Stimulated activated CD4-positive, alpha-beta T cell treated with anti-CD3 and anti-CD28 coated beads, Interleukin-15, amount 100 ng/mL, for 48 hours (primary cell): ENCODE measurements at regions not wholly inside any gene's neighbourhood (a gene's known extent, or its start where the extent isn't known, plus 50 kb on each side); places are given as distances from the start of the nearest gene placed in this dataset.
"Not testable (repeated sequence)": the region's sequence is repeated elsewhere in the genome, so short reads cannot be mapped to it uniquely, and the experiment has no call there.

Experiments
- DNase-seq, 2 donors: peaks; one replicate each; pipeline ENCODE4 v3.0.0-alpha.2; 2020; ENCODE audit warnings: low read depth in 2 of 2

DNA sequence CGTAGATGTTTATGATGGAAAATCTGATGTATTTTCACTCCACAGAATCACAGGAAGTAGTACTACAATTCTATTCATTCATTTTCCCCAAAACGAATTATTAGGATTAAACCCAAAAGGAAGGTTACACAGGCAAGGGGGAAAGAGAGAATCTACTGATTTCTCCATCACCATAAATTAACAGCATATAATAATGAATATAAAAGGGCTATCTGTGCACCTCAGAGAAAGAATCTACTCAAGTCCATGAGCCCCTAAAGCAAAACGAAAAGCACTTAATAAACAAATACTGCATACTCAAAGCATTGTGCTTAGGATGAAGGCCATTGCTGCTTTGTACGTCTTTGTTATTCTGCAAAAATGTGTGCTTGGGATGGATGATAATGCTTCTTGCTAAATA is 740.5 kb upstream of the SEMA6A start:
- DNase-seq, result no peak

DNA sequence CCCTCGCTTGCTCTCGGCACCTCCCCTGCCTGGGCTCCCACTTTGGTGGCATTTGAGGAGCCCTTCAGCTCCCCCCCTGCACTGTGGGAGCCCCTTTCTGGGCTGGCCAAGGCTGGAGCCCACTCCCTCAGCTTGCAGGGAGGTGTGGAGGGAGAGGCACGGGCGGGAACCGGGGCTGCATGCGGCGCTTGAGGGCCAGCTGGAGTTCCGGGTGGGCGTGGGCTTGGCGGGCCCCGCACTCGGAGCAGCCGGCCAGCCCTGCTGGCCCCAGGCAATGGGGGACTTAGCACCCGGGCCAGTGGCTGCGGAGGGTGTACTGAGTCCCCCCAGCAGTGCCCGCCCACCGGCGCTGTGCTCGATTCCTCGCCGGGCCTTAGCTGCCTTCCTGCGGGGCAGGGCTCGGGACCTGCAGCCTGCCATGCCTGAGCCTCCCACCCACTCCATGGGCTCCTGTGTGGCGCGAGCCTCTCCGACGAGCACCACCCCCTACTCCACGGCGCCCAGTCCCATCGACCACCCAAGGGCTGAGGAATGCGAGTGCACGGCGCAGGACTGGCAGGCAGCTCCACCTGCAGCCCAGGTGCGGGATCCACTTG is 730.0 kb upstream of the SEMA6A start:
- DNase-seq, result not testable (repeated sequence)

DNA sequence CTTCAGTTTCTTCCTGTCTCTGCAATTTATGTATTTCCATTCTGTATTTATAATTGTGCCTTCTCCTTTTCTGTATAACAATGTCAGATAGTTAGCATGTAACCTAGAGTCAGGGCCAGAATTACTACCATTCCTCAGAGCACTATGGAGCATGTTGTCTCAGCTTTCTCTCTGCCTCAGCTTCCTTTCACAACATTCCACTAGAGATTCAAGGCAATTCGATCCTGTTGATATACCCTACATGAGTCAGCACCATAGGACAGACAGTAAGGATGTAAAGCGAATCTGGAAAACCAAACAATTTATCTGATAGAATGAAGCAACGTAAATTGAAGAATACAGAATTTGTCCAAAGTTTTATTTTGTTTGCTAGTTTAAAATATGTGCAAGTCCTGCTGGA is 728.3 kb upstream of the SEMA6A start:
- no peak for DNase-seq

DNA sequence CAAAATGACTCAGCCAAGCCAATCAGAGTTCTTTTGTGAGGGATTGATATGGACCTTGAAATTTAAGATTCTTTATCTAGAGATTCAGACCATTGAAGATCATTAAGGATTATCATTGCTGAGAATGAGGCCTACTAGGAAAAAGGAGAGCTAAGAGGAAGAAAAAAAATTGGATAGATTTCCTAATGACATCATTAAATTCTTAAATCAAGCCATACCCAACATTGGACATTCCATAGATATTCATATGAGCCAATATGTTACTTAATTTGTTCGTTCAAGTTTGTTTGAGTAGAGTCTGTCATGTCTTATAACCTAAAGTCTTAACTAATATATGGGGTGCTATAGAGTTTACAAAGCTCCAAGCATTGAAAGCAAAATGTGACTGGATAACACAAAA is 727.9 kb upstream of the SEMA6A start:
- DNase-seq, result no peak

DNA sequence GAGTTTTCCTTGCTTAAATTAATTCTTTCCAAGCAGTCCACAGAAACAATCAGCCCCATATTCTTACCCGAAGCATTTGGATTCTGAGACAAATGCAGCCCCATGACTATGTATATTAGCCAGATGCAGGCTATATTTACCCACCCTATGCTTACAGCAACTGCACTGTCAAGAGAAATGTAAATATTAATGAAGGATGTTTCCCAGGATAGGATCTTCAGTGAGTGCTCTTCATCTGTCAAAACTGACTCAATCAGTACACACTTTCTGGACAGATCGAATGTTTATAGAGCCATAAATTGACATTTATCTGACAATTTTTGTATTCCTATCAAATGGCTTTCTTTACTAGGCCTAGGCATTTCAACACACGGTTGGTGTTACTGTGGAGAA is 725.3 kb upstream of the SEMA6A start:
- DNase-seq, result no peak

DNA sequence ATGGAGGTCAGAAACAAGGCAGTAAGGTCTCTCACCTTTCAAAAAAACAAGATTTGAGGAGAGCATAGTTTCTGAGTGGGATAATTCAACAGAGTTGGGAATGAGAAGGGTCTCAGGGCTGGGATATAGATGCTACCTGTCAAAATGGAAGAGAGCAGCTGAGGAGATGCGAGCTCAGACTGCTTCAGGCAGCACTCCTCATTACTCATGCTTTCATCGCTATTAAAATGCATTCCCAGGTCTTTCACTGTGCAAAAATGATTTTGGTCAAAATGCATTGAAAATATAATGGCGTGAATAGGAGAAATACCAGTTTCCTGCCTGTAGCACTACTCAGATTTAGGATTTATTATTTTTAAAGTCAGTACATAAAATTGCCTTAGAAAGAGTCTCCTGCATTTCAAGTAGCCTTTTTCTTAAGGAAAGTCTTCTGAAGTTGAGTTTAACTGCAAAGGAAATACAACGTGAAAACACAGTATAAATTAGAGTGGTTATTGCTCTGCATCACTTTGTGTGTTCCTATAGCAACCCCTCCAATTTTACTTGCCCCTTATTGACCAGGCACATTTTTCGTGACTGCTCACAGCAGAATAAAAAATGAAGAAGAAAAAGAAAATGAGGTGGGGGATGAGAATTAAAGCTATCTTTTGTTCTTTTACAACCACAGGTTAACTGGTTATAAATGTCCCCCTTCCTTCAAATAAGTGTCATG is 724.8 kb upstream of the SEMA6A start:
- DNase-seq, result no peak

DNA sequence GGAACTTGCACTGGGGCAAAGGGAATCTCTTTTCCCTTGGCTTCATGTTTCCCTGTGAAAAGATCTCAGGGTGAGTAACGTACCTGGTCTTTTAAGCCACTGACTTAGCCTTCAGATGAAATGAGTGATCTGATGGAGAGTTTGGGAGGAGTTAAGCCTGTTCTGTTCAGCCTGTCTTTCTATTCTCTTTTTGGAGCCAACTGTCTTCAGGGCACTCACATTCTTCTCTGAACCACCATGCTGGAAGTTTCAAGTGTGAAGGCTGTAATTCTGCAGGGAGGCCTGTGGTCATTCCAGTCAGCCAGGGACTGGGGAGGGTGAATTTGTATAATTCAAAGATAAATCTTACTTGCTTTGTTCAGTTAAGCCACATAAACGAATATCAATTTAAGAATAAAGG is 722.2 kb upstream of the SEMA6A start:
- DNase-seq, result no peak

DNA sequence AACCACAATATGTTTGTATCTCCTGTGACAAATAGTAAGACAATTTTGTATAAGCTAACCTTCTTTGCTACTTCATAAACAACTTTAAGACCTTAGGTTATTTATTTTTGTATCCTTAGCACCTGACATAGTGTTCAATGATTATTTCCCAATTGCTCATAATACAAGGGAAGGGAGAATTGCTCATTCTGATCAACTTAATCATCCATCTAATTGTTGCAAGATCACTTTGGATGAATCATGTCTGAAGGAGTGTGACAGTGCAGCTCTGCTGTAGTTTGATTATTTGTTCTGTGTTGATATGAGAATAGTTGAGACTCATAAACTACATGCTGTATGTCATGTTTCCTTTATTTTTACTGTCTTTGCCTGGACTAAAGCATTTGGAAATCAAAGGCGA is 721.3 kb upstream of the SEMA6A start:
- DNase-seq, result no peak

DNA sequence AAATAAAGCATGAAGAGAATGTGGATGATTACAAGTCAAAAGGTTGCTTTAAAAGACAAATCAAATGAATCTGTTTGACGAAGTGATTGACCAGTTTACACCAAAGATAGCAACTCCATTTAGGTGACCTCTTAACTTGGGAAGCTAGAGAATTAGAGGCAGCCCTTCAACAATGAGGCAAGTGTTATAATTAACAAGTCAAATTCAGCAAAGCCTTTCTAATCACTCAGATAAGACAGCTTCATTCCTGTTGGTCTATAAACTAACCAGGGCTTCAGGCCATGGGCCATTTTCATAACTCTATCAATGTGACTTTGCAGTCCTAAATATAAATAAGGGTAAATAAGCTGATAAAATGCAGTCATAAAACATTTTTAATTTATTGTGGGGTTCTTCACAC is 712.2 kb upstream of the SEMA6A start:
- no peak for DNase-seq

DNA sequence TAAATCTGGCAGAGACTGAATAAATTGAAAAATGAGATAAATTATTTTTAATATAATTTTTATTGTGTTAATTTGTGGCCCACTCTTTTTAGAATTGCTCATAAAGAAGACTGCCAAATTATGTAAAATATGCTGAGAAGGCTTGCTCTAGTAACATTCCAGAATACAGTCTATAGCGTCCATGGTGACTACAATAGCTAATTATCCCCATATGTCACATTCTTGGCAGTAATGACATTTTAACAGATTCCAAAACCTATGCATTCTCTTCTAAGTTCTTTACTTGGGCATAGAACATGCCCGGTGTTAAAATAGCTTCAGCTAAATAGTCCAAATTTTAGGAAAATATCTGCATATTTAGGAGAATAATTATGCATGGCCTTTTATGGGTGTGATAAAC is 697.0 kb upstream of the SEMA6A start:
- DNase-seq, result no peak

DNA sequence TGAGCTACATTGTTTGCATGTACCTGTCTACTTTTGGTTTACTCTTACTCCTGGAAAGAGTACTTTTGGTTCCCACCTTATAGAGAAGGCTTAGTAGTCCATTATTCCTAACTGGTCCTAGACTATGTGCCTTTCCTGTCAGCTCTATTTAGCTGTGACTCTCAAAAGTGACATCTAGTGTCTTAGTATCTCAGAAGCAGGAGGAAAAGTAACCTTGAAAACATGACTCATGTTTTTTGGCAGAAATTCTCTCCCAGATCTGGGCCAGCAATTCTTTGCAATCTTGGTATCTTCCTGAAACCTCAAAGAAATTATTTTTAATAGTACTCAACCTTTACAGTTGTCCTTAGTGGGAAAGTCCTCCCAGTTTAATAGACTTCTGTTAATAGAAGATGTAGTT is 691.7 kb upstream of the SEMA6A start:
- no peak for DNase-seq

DNA sequence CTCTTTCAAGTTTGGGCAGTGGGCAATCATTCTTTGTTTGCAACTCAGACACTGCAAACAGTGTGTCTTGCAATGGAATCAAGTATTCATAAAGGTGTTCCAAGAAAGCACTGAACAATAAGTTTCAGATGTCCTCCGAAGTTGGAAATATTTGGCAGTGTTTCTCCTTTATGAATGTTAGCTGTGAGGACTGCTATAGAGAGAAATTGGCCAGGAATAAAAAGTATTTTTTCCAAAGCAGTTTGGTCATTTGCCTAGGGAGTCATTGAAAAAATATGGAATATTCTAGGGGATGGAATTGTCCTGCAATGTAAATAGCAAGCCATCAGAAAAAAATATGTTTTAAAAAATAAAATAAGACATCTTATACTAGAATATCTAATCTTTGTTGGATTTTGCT is 688.6 kb upstream of the SEMA6A start:
- no peak for DNase-seq

DNA sequence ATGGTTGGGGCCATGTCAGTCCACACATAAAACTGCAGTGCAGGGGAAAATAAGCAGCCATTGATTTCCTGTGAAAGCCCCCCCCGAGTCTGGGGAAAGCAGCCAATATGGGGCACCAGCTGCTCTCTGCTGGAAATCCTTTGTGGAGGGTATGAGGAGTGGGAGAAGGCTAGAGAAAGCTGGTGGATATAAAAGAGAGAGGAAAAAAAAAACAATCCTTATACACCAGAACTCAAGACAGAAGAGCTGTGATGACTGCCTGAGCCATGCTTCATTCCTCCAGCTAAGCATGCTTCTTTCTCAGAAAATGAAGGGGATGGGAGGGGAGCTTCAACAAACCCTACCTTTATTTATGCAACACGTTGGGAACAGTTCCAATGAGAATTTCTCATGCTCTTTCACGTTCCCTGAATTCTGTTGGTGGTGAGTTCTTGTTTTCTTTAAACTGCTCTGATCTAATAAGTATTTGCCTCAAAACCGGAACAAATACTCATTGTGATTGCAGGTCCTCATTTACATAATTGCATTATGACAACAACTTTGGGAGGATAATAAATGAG is 688.0 kb upstream of the SEMA6A start:
- DNase-seq, result no peak

DNA sequence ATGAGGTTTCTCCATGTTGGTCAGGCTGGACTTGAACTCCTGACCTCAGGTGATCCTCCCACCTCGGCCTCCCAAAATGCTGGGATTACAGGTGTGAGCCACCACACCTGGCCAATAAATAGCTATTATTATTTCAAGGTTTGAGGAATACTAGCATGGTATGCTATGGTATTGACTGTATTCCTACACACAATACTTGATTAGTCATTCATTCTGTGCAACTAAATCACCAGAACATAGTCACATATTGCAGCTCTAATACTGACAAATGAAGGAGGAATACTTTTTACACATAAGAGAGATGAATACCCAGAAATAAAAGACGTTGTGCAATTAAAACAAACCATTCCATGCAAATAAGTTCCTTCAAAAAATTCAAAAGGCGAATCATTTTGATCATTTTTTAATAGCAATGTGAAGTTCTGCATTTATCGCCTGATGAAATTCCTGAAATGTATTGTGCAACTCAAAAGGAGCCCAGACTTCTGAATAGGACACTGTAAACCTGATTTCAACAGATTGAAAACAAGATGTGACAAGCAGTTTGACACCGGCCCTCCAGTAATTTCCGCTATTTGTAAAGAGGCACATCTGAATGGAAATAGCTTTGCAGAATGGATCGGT is 687.4 kb upstream of the SEMA6A start:
- DNase-seq, result no peak

DNA sequence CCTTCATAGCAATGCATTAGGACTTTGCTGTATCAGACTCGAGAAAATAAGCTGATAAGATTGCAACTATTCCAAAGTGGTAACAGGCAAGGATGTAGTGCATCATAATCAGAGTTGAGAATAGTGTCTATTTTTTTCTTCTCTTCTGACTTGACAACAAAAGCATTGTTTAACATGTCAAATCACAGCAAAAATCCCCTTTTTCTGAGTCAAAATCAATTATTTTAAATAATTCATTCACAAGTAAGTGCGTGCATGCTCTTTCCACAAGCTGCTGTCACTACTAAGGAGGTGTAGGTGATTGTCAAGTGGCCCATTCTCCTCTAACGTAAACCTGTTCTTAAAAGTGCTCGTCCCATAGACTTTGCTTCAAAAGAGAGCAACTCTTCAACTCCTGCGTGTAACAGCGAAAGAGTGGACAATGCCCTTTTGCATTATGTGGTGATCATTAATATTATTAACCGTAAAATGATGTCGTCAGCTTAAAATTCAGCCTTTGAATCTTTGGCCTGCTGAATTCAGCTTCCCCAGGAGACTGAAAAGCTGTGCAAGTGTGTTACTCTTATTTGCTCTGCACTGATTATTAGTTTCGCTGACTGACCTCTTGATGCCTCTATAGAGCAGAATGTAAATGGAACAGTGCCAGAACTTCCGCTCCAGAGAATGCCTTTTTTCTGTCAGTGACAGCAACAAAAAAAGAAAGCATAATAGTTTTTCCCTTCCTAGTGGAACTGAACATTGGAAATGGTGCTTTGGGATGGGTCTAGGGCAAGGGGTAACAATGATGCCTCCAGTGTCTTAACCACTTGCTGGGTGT is 680.8 kb upstream of the SEMA6A start:
- DNase-seq, result no peak

DNA sequence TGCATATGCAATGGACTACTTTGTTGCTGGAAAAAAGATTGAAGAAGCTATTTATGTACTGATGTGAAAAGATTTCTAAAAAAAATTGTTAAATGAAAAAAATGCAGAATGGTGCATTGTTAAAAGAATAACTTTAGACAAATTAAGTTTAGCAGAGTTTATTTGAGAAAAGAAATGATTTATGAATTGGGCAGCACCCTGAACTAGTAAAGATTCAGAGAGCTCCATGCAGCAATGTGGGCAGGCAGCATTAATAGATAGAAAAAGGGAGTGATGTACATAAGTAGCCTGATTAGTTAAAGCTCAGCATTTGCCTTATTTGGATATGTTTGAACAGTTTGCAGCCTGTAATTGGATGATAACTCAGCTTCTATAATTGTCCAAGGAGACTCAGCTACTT is 677.9 kb upstream of the SEMA6A start:
- DNase-seq, result no peak

DNA sequence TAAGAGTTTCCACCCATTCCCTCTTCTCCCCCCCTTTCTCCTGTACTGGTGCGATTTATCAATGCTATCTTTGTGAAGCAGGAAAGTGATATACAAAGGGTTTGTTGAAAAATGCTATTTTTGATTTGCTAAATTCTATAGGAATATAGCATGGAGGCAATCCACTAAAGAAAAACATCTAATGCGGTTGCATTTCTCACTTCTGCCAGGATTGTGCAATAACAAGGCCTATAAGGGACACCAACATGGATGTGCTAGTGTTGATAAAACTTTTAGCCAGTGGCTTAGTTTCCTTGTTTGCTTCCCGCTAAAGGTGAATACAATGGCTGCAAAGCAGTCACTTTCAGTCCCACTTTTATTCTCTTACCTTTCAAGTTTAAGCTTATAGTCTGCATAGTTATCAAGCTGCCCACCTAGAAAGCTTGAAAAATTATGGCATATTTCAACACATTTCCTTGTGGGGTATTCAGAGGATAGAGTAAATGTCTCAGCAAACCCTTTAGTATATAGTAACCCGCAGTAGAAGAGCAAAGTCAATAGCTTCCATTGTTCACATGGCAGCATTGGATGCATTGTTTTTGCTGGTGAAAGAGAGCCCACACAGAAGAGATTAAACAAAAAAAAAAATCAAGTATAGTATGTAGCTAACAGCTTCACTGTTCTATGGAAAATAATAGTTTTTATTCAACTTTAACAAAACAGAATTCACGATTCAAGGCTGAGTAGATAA is 674.6 kb upstream of the SEMA6A start:
- no peak for DNase-seq

DNA sequence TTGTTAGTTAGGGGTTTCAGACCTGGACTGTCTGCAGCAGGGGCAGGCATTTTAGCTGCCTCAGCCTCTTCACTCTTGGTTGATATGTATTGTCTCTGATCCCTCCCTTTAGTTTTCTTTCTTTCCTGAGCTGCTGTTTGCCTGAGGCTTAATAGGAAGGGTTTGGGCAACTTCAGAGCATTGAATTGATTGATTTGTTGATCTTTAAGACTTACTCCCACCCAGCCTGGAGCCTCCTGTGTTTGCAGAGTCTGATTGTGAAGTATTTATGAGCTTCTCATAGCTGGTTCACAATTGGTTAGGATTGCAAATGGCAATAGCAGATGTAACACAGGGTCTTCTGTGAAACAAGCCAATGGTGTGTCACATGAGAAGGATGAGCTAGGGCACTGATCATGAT is 671.8 kb upstream of the SEMA6A start:
- no peak for DNase-seq

DNA sequence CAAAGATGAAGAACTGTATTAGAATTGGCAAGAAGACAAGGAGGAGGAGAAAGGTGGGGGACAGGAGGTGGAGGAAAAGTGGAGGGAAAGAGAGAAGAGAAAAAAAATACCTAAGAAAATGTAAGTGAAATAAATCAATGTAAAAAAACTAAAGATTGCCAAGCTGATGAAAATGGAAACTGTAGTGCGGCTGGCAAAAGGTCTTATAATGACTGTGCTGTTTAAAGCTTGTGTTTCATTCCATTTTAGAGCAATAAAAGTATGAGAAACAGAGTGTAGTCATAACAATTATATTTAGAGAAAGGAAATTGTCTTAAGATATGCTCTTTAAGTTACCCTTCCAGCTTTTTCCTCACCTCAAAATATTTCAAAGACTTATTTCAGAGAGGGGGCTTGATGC is 670.5 kb upstream of the SEMA6A start:
- DNase-seq, result no peak

DNA sequence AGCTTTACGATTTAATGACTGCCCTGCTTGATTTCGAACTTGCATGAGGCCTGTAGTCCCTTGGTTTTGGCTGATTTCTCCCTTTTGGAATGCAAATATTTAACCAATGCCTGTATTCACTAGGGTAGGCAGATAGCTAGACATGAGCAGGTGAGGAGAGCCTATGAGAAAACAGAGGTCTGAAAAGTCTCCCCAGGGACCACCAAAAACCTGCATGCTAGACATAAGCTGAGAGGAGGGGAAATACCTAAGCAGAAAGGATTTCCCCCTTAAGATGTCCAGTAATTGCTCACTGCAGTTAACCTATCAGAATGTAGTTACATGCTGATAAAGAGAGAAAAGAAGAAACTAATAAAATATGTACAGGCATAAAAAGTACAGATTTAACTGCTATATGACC is 667.4 kb upstream of the SEMA6A start:
- no peak for DNase-seq

DNA sequence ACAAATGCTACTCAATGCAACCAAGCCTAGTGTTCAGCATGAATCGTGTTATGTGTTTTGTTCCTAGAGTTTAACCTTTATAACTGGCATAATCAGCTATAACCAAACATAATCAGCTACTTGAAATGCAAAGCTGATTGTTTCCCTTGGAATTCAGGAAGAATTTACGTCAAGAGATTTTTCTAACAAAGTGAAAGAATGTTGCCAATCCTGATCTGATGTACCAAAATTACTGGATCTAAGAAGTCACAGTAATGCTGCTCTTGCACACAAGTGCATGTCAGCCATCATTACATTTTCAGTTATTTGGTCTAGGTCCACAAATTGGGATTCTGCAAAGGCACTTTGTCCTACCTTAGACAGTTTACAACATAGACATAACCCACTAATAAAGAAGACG is 662.3 kb upstream of the SEMA6A start:
- no peak for DNase-seq

DNA sequence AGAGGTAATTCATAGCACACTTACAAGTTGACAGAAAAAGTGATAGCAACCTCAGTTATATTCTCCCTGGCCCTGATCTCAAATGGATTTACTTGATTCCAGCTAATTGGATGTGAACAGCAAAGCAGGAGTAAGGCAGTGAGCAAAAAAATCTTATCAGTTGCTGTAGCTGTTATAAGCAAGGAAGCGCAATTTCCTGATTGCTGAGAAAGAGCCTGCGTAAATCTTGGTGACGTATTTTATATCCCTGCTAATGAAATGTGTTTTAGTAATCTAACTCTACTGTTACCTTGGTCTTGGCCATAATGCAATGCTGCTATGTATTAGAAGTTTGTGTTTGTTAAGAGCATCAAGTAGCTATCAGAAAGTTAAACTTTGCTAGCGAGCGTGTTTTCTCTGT is 661.2 kb upstream of the SEMA6A start:
- no peak for DNase-seq
